ENCODE measurements at regions not wholly inside any gene's neighbourhood (a gene's known extent, or its start where the extent isn't known, plus 50 kb on each side); places are given as distances from the start of the nearest gene placed in this dataset.

DNA sequence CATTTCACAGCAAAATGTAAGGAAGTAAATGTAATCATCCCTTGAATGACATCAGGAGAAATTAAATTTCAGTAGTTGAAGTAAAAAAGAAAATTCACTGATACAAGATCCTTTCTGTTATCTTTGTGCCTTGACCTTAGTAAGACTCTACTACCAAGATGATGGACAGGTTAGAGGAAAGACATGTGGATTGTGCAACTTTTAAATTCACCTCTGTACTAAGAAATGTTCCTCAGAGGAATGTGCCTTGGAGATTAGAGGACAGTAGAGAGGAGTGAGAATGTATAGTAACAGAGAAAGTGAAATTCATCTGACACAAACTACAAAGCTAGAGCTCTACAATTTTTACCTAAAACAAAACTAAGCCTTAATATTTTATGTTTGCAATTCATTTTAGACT is 375.3 kb downstream of the PLOD2 start:
- Histone ChIP-seq H2BK12ac (ENCODE audit: insufficient read length, low read depth, low read length) (no peak overlapping the region), H3K4me2 (ENCODE audit: insufficient read depth, insufficient read length, low read length) (no peak overlapping the region), H3K4me1 (ENCODE audit: insufficient read depth, low read length) (no peaks in the 10 kb centered on the region; the same call in 1 of the 2 replicates), H4K91ac (ENCODE audit: insufficient read length, low read depth, low read length) (no peak overlapping the region), H3K9ac (ENCODE audit: extremely low read depth, insufficient read length, low read length) (no peak overlapping the region), H2BK20ac (ENCODE audit: low read depth, low read length, poor library complexity, severe bottlenecking) (no peak overlapping the region), H3K23me2 (ENCODE audit: insufficient read length, low read depth, low read length, poor library complexity, severe bottlenecking) (no peaks in the 10 kb centered on the region), H3K79me2 (ENCODE audit: insufficient read depth, low read length) (no peaks in the 10 kb centered on the region), H3K4ac (ENCODE audit: low read depth, low read length) (no peak overlapping the region), H3K9me3 (ENCODE audit: control insufficient read depth, low read depth, low read length) (no peaks in the 10 kb centered on the region), H3K27ac (ENCODE audit: insufficient read length, low read depth, low read length) (no peak overlapping the region), H4K20me1 (ENCODE audit: control insufficient read depth, insufficient read depth, insufficient read length) (no peaks in the 10 kb centered on the region), H3K79me1 (ENCODE audit: insufficient read depth, low read depth, low read length, poor library complexity, severe bottlenecking) (no peaks in the 10 kb centered on the region), H3K56ac (ENCODE audit: insufficient read length, low read depth, low read length) (no peak overlapping the region), H2BK5ac (ENCODE audit: insufficient read length, low read length) (no peak overlapping the region), H2AK5ac (ENCODE audit: insufficient read length, low read length) (no peak overlapping the region), H3T11ph (ENCODE audit: low read length) (no peak overlapping the region), H4K5ac (ENCODE audit: insufficient read length, low read depth, low read length) (no peak overlapping the region), H3K18ac (ENCODE audit: insufficient read length, low read depth, low read length) (no peak overlapping the region), H2BK15ac (ENCODE audit: low read depth, low read length) (no peak overlapping the region), H3K27me3 (ENCODE audit: insufficient read depth, low read length) (no peaks in the 10 kb centered on the region), H3K23ac (ENCODE audit: insufficient read length, low read depth, low read length) (no peak overlapping the region), H3K14ac (ENCODE audit: insufficient read depth, low read length) (no peak overlapping the region), H2AFZ (ENCODE audit: low read length) (no peak overlapping the region), H4K8ac (replicated peaks; ENCODE audit: insufficient read length, low read depth, low read length) (no peak overlapping the region), H2BK120ac (ENCODE audit: low read depth, low read length, poor library complexity, severe bottlenecking) (no peak overlapping the region)
- Mint-ChIP-seq H3K4me3 (no peak overlapping the region), H3K27ac (no peak overlapping the region), H3K27me3 (ENCODE audit: low read depth) (no peaks in the 10 kb centered on the region), H3K36me3 (ENCODE audit: insufficient read depth in 1 of 3, low read depth in 3 of 3) (no peaks in the 10 kb centered on the region), H3K4me1 (peaks cover 0 to 6% of the 10 kb centered on the region in 2 experiments; a peak in 2 of 4 replicates), H3K9me3 (no peaks in the 10 kb centered on the region)
- TF ChIP-seq, protein P1, sequence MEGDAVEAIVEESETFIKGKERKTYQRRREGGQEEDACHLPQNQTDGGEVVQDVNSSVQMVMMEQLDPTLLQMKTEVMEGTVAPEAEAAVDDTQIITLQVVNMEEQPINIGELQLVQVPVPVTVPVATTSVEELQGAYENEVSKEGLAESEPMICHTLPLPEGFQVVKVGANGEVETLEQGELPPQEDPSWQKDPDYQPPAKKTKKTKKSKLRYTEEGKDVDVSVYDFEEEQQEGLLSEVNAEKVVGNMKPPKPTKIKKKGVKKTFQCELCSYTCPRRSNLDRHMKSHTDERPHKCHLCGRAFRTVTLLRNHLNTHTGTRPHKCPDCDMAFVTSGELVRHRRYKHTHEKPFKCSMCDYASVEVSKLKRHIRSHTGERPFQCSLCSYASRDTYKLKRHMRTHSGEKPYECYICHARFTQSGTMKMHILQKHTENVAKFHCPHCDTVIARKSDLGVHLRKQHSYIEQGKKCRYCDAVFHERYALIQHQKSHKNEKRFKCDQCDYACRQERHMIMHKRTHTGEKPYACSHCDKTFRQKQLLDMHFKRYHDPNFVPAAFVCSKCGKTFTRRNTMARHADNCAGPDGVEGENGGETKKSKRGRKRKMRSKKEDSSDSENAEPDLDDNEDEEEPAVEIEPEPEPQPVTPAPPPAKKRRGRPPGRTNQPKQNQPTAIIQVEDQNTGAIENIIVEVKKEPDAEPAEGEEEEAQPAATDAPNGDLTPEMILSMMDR (conservative IDR thresholded peaks at IDR 0.05): no peak
- no peak for DNase-seq

Data from H9 (cell line).